ENCODE measurements at regions not wholly inside any gene's neighbourhood (a gene's known extent, or its start where the extent isn't known, plus 50 kb on each side); places are given as distances from the start of the nearest gene placed in this dataset.

DNA sequence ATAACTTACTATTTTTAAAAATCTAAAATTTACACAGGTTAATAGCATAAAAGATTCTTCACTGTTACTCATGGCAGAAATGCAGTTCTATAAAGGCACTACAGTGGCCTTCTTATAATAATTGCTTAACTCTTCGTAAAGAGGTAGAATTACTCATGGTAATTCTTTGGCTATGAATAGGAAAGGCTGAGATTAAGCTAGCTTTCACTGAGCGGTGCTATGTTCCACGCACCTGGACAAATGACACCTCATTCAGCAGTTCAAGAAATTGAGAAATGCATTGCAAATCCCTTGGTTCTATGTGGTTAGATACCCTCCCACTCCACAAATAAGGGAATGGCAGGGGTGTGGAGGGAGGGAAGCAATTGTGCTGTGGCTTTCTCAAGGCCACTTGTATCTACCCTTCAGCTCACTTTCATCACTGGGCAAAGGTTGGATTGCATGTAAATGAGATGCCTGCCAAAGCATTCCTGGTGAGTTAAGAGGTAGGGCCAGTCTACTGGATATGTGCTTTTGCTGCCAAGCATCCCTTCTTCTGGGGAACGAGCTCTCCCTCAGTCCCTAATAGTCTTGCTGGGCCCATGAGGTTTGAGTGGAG lies 210.9 kb downstream of the TEX36 start:
- no peak for DNase-seq (ENCODE audit: low read depth)
- no peak for TF ChIP-seq CTCF (IDR thresholded peaks at IDR 0.05; ENCODE audit: insufficient read depth, low read depth, low read length)
- no peak overlapping the region for H3K4me3 ChIP-seq (ENCODE audit: low read depth, low read length)

DNA sequence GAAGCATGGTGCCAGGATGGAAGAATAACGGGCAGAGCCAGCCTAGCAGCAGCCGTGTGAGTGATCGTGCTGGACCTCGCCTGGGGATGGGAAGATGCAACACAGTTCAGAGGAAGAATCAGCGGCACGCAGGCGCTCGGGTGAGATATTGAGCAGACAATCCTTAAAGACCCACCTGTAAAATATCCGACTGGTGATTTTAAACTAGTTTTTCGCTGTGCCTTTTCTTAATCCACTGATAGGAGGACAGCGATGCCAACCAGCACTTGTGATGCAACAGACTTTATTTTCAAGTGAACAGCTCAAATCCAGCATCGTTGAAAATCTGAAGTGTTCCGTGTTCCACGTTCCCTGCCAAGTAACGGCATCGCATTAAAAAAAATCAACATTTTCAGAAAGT lies 214.7 kb downstream of the TEX36 start:
- no peak for TF ChIP-seq CTCF (IDR thresholded peaks at IDR 0.05; ENCODE audit: insufficient read depth, low read depth, low read length)
- H3K4me3 ChIP-seq (ENCODE audit: low read depth, low read length) = no peak overlapping the region
- DNase-seq (ENCODE audit: low read depth) = no peak

DNA sequence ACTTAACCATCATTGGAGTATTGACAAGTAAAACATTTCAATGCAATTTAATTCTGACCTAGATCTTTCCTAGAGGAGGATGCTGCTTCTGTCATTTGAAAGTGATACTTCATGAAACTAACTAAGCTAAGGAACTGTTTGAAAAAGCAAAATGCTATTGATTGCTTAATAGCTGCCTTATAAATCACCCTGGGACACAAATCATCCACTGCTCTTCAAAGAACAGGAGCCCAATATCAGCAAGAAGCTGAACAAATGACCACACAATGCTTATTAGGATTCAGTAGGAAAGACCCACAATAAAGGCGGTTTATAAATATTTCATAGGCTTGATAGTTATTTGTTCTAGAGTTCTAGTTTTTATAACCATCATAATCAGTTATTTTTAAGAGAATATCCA lies 216.3 kb downstream of the TEX36 start:
- no peak for DNase-seq (ENCODE audit: low read depth)
- TF ChIP-seq CTCF (IDR thresholded peaks at IDR 0.05; ENCODE audit: insufficient read depth, low read depth, low read length) = no peak
- no peak overlapping the region for H3K4me3 ChIP-seq (ENCODE audit: low read depth, low read length)

DNA sequence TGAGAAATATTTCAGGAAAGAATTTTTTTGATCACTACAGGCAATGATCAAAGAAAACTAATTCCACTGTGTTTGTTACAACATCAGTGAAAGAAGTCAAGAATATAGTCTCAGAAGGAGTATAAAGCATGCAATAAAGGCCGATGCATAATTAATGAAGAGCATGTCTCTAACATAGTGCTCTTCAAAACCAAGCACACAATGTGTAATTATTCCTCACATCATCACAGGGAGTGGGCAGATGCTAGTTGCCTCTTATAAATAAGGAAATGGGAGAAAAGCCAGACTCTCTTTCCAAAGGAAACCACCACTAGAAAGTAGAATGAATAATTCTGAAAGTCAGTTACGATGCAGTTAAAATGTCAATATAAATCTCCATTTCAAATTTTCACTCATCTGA lies 220.1 kb downstream of the TEX36 start:
- no peak for TF ChIP-seq CTCF (IDR thresholded peaks at IDR 0.05; ENCODE audit: insufficient read depth, low read depth, low read length)
- H3K4me3 ChIP-seq (ENCODE audit: low read depth, low read length) = no peak overlapping the region
- DNase-seq (ENCODE audit: low read depth) = no peak

DNA sequence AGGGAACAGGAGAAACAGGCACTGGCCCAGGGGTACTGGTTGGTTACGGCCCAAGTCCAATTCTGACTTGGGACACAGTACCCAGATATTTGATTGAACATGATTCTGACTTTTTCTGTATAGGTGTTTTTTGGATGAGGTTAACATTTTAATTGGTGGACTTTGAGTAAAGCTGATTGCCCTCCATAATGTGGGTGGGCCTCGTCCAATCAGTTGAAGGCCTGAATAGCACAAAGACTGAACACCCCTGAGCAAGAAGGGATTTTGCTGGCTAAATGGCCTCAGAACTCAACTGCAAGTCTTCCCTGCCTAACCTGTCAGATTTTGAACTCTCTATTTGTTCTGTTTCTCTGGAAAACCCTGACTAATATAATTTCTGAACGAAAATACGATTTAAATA lies 222.6 kb downstream of the TEX36 start:
- DNase-seq (ENCODE audit: low read depth) = no peak
- H3K4me3 ChIP-seq (ENCODE audit: low read depth, low read length) = no peak overlapping the region
- no peak for TF ChIP-seq CTCF (IDR thresholded peaks at IDR 0.05; ENCODE audit: insufficient read depth, low read depth, low read length)

GRCh38 chr10:125457406-125457805 lies 225.6 kb downstream of the TEX36 start:
- H3K4me3 ChIP-seq (ENCODE audit: low read depth, low read length) = no peak overlapping the region
- TF ChIP-seq CTCF (IDR thresholded peaks at IDR 0.05; ENCODE audit: insufficient read depth, low read depth, low read length) = no peak
- no peak for DNase-seq (ENCODE audit: low read depth)

DNA sequence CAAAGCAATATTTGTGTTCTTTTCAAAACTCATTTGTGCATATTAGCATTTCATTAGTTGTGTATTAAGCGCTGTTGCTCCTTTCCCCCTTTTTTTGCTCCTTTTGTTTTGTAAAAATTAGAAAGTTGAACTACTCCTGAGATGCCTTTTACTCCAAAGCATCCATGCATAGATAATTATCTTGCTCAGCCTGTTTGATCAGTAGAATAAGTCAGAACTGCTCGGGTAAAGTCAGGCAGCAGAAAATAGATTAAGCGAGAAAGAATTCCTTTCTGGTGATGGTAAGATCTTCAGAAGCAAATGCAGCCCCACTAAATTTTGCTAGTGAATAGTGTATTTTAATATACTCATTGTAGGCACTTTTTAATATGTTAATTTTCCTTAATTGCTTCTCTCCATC lies 227.1 kb downstream of the TEX36 start:
- no peak for TF ChIP-seq CTCF (IDR thresholded peaks at IDR 0.05; ENCODE audit: insufficient read depth, low read depth, low read length)
- H3K4me3 ChIP-seq (ENCODE audit: low read depth, low read length) = no peak overlapping the region
- DNase-seq (ENCODE audit: low read depth) = no peak
